KMS-11 (cell line): ENCODE measurements at regions not wholly inside any gene's neighbourhood (a gene's known extent, or its start where the extent isn't known, plus 50 kb on each side); places are given as distances from the start of the nearest gene placed in this dataset.
"Not testable (repeated sequence)": the region's sequence is repeated elsewhere in the genome, so short reads cannot be mapped to it uniquely, and the experiment has no call there.

Experiments
- H2AFZ ChIP-seq: fragments of 200-600 bp; sonication (generic); 2 replicates; pipeline ENCODE4 v1.6.1; 2016; ENCODE audit warnings: antibody characterized with exemption, mixed run types, low read depth
- H3K27ac ChIP-seq: fragments of 200-600 bp; sonication (generic); 2 replicates; pipeline ENCODE4 v1.6.1; 2016; ENCODE audit warnings: mild to moderate bottlenecking, mixed run types
- H3K27me3 ChIP-seq: fragments of 200-600 bp; sonication (generic); 2 replicates; pipeline ENCODE4 v1.6.1; 2017; ENCODE audit warnings: mild to moderate bottlenecking, low read depth, mixed run types, moderate library complexity; ENCODE audit not compliant: insufficient read depth
- H3K36me3 ChIP-seq: fragments of 200-600 bp; sonication (generic); 2 replicates; pipeline ENCODE4 v1.6.1; 2017; ENCODE audit warnings: mild to moderate bottlenecking, mixed run types; ENCODE audit not compliant: insufficient read depth
- H3K4me1 ChIP-seq: fragments of 200-600 bp; sonication (generic); 2 replicates; pipeline ENCODE4 v1.6.1; 2016; ENCODE audit warnings: mild to moderate bottlenecking, low read depth, mixed run types; ENCODE audit not compliant: poor library complexity, severe bottlenecking
- H3K4me2 ChIP-seq: fragments of 200-600 bp; sonication (generic); 2 replicates; pipeline ENCODE4 v1.7.0; 2016; ENCODE audit warnings: mild to moderate bottlenecking, mixed run types
- H3K4me3 ChIP-seq: fragments of 200-600 bp; sonication (generic); IDR thresholded peaks from 2 replicates; pipeline ENCODE4 v1.6.1; 2017; ENCODE audit warnings: low read depth, low read length, mixed read lengths; ENCODE audit not compliant: insufficient read depth
- H3K79me2 ChIP-seq: fragments of 200-600 bp; sonication (generic); 2 replicates; pipeline ENCODE4 v1.6.1; 2016; ENCODE audit warnings: low read depth, mixed run types; ENCODE audit not compliant: insufficient read depth
- H3K9ac ChIP-seq: fragments of 200-600 bp; sonication (generic); 2 replicates; pipeline ENCODE4 v1.6.1; 2016; ENCODE audit warnings: mild to moderate bottlenecking, mixed run types
- H4K20me1 ChIP-seq: fragments of 200-600 bp; sonication (generic); 2 replicates; pipeline ENCODE4 v1.6.1; 2016; ENCODE audit warnings: mild to moderate bottlenecking, mixed run types; ENCODE audit not compliant: insufficient read depth
- CTCF ChIP-seq: fragments of 200-600 bp; sonication (generic); conservative IDR thresholded peaks from 2 replicates; pipeline ENCODE4 v1.6.1; 2017; ENCODE audit warnings: low read depth, mild to moderate bottlenecking, antibody characterized with exemption, low read length, moderate library complexity, mixed read lengths

DNA sequence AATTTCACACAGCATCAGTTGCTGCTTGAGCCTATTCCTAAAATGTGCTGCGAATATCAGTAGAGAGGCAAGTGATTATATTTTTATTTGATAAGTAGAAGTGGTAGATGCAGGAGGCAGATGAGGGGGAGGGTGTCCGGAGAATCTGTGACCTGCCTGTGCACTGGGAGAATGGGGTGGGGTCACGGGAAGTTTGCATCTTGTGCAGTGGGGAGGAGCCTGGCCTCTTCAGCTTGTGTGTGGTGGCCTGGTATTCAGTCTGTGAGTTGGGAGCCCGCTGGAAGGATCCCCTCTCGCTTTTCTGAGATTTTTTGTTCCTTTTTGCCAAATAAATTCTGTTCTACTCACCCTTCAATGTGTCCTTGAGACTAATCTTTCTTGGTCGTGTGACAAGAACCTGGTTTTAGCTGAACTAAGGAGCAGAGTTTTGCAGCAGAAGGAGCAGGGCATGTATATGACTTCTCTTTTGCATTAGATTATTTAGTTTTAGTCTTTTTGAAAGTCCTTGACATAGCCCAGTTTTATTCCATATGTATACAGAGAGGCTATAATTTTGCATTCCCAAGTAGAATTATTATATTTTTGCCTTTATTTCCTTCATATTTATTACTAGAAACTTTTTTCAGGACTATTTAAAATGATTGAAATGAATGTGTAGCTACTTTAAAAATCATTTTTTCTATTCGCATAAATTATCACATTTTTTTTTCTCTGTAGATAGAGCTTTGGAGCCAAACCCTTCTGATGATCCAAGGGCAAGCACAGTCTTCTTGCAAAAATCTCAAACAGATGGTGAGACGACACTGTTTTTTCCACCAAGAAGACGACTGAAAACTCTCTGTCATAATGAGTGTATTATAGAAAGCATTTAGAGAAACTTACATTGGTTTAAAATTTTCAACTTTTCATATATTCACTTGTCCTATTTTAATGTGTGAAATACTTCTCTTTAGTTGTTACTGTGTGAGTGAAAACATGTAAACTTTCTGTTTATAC, 1257.2 kb downstream of the UQCRFS1 start:
- H3K4me3 ChIP-seq = no peak overlapping the region
- no peak overlapping the region for H3K9ac ChIP-seq
- H3K79me2 ChIP-seq = no peaks in the 10 kb centered on the region
- H2AFZ ChIP-seq = no peak overlapping the region
- H3K4me1 ChIP-seq = no peaks in the 10 kb centered on the region
- H3K27me3 ChIP-seq = no peaks in the 10 kb centered on the region
- no peak overlapping the region for H3K27ac ChIP-seq
- H4K20me1 ChIP-seq = no peaks in the 10 kb centered on the region
- no peaks in the 10 kb centered on the region for H3K36me3 ChIP-seq
- H3K4me2 ChIP-seq = no peak overlapping the region
- no peak for TF ChIP-seq CTCF

- not testable (repeated sequence) for H3K36me3 ChIP-seq, H3K27ac ChIP-seq, H3K79me2 ChIP-seq, H3K4me1 ChIP-seq, H3K4me2 ChIP-seq, H2AFZ ChIP-seq, H4K20me1 ChIP-seq, H3K4me3 ChIP-seq, H3K27me3 ChIP-seq, H3K9ac ChIP-seq
Observed at GRCh38 chr19:27942607-27943006, 1270.3 kb downstream of the UQCRFS1 start.

DNA sequence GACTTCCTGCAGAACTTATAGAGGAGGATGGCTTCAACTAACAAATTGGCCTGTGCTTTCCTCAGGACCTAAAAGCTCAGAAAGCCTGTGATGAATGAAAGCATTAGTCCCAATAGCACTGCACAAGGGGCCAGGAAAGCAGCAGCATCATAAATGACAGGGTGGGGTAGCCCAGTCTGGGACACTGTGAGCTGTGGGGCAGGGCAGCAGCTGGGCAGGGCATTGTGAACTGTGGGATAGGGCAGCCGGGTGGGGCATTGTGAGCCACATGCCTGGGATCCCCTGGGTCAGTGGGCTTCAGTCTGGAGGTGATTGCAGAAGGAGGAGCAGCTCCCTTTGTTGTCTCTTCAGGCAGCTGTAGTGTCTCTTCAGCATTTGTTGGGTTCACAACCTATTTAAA, 1276.8 kb downstream of the UQCRFS1 start:
- no peaks in the 10 kb centered on the region for H4K20me1 ChIP-seq
- H3K27me3 ChIP-seq = no peaks in the 10 kb centered on the region
- no peak overlapping the region for H3K9ac ChIP-seq
- H3K4me2 ChIP-seq = no peak overlapping the region
- H3K36me3 ChIP-seq = no peaks in the 10 kb centered on the region
- TF ChIP-seq CTCF = no peak
- H3K27ac ChIP-seq = no peak overlapping the region
- no peak overlapping the region for H2AFZ ChIP-seq
- H3K4me1 ChIP-seq = no peaks in the 10 kb centered on the region
- H3K4me3 ChIP-seq = no peak overlapping the region
- no peaks in the 10 kb centered on the region for H3K79me2 ChIP-seq

- Histone ChIP-seq H3K4me1 (no peaks in the 10 kb centered on the region), H4K20me1 (no peaks in the 10 kb centered on the region), H3K36me3 (no peaks in the 10 kb centered on the region), H3K4me2 (no peak overlapping the region), H3K79me2 (no peaks in the 10 kb centered on the region), H3K27ac (no peak overlapping the region), H3K4me3 (no peak overlapping the region), H3K27me3 (no peaks in the 10 kb centered on the region), H2AFZ (no peak overlapping the region), H3K9ac (no peak overlapping the region)
- no peak for TF ChIP-seq CTCF
Observed at GRCh38 chr19:27935669-27936068, 1277.3 kb downstream of the UQCRFS1 start.

GRCh38 chr19:27929399-27929798, 1283.6 kb downstream of the UQCRFS1 start:
- Histone ChIP-seq H3K27ac (no peak overlapping the region), H3K9ac (no peak overlapping the region), H4K20me1 (no peaks in the 10 kb centered on the region), H2AFZ (no peak overlapping the region), H3K79me2 (no peaks in the 10 kb centered on the region), H3K4me2 (no peak overlapping the region), H3K4me3 (no peak overlapping the region), H3K4me1 (no peaks in the 10 kb centered on the region), H3K36me3 (no peaks in the 10 kb centered on the region), H3K27me3 (no peaks in the 10 kb centered on the region)
- no peak for TF ChIP-seq CTCF
